Bone marrow (tissue), 2 donors: ENCODE measurements at regions not wholly inside any gene's neighbourhood (a gene's known extent, or its start where the extent isn't known, plus 50 kb on each side); places are given as distances from the start of the nearest gene placed in this dataset.

Experiments used
- DNase-seq, 2 donors: peaks; one replicate each; lab custom pipeline; 2025; lab: John Stamatoyannopoulos, UW

GRCh38 chr13:104198801-104199200 lies 1132.6 kb upstream of the SLC10A2 start:
- no peak for DNase-seq

DNA sequence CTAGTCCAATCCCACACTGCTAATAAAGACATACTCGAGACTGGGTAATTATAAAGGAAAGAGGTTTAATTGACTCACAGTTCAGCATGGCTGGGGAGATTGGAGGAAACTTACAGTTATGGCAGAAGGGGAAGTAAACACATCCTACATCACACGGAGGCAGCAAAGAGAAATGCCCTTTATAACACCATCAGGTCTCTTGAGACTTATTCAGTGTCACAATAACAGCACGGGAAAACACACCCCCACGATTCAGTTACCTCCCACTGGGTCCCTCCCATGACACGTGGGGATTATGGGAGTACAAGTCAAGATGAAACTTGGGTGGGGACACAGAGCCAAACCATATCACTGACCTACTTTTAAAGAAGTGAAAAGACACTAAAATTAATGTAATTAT lies 1130.4 kb upstream of the SLC10A2 start:
- DNase-seq: no peak

- DNase-seq: no peak
Measured at GRCh38 chr13:104181526-104182231, 1115.5 kb upstream of the SLC10A2 start.

GRCh38 chr13:104170980-104171555 lies 1104.9 kb upstream of the SLC10A2 start:
- no peak for DNase-seq

GRCh38 chr13:104163866-104164630 lies 1097.8 kb upstream of the SLC10A2 start:
- no peak for DNase-seq

GRCh38 chr13:104160536-104160935 lies 1094.3 kb upstream of the SLC10A2 start:
- DNase-seq: no peak

- no peak for DNase-seq
Measured at GRCh38 chr13:104143760-104144416, 1077.7 kb upstream of the SLC10A2 start.

GRCh38 chr13:104140552-104140951 lies 1074.3 kb upstream of the SLC10A2 start:
- no peak for DNase-seq

DNA sequence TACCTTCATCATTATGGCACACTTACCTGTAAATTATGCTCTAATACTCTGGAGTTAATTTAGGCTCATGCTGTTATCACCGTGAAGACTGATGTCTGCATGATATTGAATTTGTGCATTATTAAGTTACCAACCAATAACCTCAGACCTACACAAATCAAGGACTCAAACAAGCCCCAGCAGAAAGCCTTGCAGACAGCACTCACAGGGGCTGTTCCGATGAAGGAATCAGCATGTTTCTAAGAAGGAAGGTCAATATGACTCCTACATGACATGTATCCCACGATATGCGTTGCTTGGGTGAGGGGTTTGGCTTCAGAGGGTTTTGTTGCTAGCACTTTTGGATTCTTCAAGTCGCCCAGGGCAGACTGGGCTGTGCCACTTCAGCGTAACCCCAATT lies 1071.2 kb upstream of the SLC10A2 start:
- DNase-seq: no peak

DNA sequence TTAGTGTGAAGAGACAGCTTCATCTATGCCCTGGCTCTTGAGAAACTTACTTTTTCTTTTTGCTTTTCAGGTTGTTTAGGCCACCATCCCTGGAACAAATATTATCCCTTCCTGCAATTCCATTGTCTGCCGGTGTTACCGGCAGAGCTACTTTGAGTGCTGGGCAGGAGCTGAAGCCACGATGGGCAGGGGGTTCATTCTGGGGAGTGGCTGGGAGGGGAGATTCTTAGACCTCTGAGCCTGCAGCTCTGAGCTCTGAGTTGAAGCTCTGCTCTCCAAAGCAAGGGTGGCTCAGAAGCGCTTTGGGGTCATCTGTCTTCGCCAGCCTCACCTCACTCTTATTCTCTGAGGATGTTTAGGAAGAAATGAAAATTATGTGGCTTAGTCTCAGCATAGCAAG lies 1066.6 kb upstream of the SLC10A2 start:
- no peak for DNase-seq

DNA sequence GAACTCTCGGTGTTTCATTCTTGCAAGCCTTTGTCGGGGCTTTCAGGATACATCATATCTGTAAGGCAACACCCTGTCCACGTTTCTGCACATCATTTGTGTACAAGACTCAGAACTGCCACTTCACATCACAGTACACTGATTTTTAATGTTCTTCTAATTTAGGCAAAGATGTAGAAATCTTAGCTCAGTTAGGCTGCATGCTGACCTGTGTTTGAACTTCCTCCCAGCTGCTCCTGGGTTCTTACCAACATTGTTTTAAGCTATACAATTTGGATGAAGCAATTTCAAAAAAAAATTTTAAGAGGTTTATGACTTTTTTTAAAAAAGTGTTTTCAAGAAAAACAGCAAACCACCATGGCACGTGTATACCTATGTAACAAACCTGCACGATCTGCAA lies 1047.9 kb upstream of the SLC10A2 start:
- no peak for DNase-seq

- DNase-seq: no peak
Measured at GRCh38 chr13:104111031-104111430, 1044.8 kb upstream of the SLC10A2 start.

- DNase-seq: no peak
Measured at GRCh38 chr13:104106705-104107393, 1040.6 kb upstream of the SLC10A2 start.

DNA sequence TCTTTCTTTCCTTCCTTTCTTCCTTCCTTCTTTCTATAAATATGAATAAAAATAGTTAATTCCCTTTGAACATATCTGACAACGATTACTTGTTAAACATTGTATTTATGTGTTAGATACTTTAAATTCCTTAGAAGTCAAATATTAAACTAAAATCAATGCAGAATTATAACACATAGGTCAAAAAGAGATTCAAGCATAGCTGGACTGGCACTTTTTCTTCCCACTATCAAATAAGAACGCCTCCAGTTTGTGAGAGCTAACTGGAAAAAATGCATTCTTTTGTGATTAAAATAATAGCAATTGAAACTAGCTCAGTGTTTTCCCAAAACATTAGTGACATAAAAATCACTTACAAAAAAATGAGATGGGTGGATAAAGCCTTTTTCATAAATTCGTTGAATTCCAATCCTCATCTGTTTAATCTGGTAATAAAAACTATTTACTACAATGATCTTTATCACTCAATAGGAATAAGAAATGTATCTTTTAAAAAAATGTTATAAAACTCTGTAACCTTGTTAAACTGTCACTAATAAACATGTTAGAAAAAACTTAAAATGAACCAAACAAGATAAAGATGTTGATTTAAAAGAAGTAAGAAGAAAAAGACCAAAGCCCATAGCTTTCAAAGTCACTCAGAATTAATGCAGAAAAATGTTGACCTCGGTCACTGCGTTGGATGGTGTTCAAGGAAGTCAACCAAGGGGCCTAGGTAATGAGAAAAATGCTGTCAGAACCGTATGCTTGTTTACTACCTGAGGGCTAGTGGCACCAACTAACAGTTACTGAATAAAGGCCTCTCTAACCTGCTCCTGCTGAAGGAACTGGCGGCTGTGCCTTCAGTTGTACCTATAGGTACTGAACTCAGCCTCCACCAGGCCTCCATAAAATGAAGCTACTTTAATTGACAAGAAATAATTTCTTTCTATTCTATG lies 1039.5 kb upstream of the SLC10A2 start:
- no peak for DNase-seq

DNA sequence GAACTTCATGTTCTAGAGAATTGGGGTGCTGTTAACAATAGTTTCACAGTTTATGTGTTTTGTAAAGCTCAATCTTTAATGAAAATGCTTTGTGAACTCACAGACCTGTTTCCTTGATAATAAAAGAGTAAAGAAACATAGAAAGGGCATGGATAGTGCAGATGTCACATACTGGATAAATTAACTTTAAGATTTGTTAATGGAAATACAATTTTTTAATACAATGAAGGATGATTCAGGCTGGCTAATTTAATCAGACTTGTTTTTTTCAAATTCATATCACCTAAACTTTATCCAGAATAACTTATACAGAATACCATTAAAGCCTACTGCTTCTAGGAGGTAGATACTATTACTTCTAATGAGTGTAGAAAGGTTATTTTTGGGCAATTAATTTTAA lies 1033.5 kb upstream of the SLC10A2 start:
- no peak for DNase-seq

DNA sequence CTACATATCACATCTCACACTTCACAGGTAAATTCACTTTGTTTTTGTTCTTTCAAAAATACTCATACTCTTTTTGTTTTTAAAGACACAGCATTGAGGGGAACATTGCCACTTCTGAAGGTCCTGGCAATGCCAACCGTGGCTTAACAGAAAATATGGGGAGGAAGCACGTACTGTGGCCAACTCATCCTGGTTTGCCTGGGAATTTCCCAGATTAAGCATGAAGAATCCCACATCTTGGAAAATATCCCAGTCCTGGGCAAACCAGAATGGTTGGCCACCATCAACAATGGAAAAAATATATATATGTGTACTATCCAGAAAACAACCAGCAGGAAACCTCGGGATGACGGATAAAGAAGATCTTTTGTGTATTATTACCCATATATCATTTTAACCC lies 1032.2 kb upstream of the SLC10A2 start:
- no peak for DNase-seq

DNA sequence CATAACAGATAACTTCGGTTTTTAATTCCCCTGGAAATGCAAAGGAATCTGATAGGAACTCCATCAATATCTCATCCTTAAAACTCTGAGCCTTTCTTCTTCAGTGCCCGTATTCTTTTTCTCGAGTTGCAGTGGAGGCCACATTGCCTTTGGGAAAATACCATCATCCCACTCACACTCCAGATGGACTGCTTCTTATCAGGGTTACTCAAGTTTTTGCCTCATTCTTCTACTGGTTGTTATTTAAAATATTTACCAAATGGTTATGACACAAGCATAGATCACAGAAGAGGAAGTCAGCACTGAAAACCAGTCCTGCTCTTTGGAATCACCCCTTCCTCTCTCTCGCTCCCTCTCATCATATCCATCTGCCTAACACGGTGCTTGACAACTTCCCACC lies 1020.5 kb upstream of the SLC10A2 start:
- DNase-seq: no peak

DNA sequence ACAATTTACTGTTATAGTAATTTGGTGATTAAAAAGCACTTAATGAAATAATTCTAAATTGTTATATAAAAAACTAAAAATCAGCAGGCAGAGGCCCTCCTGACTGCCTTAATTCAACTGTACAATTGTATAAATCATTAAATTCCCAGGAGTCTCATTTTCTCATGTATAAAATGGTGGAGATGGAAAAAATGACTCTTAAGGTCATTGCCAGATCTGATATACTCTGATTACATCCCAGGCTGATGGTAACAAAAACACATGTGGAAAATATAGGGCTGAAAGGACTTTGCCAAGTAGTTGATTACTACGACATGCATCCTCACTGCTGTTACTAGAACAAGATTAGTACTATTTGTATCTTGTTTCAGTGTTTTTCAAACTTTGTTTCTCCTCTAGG lies 1020.0 kb upstream of the SLC10A2 start:
- DNase-seq: no peak

DNA sequence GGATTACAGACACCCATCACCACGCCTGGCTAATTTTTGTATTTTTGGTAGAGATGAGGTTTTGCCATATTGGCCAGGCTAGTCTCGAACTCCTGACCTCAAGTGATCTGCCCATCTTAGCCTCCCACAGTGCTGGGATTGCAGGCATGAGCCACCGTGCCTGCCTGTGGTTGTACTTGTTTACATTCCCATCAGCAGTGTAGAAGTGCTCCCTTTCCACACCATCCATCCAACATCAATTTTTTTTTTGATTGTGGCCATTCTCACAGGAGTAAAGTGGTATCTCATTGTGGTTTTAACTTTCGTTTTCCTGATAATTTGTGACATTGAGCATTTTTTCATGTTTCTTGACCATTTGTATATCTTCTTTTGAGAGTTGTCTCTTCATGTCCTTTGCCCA lies 1019.4 kb upstream of the SLC10A2 start:
- no peak for DNase-seq

DNA sequence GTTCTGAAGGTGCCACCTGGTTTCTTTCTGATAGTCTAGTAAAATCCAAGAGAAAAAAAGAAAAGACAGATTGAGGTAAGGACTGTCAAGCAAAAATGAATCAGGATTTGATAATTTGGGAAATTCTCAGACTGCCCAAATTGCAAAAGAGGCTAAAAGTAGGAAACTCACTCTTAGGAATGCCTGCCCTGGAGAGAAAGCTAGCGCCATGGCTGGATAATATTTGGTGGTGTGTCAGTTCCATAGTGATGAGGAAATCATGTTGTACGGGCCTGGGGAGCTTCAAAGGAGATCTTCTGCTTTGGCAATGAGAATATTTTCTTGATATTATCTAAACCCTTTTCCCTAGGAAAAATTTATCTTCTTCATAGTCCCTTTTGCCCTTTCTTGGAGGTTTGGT lies 1008.1 kb upstream of the SLC10A2 start:
- DNase-seq: no peak

DNA sequence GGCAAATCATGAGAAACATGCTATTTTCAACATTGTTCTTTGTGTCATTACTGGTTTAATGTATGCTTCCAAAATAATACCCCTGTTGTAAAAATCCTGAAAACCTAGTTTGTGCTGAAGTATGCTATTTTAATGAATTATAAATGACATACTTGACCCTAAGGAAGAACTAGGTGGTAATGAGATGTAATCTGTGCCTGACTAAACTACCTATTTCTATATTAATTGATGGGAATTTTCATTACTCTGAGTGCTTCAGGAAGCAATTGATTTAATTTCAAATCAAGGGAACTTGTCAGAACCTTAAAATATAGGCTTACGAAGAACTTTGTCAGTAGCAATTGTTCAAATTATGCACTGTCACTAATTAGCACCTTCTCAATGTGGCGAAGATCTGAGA lies 1005.6 kb upstream of the SLC10A2 start:
- no peak for DNase-seq
